ENCODE measurements at regions not wholly inside any gene's neighbourhood (a gene's known extent, or its start where the extent isn't known, plus 50 kb on each side); places are given as distances from the start of the nearest gene placed in this dataset.
"Not testable (repeated sequence)": the region's sequence is repeated elsewhere in the genome, so short reads cannot be mapped to it uniquely, and the experiment has no call there.

GRCh38 chr3:18087988-18088387 is 337.2 kb downstream of the SATB1 start:
- Mint-ChIP-seq H3K36me3 (ENCODE audit: insufficient read depth) (no peaks in the 10 kb centered on the region), H3K9me3 (ENCODE audit: low read depth) (no peaks in the 10 kb centered on the region), H3K27ac (no peak overlapping the region), H3K4me1 (ENCODE audit: low read depth) (peaks cover 4% of the 10 kb centered on the region), H3K4me3 (ENCODE audit: low read depth) (no peak overlapping the region), H3K27me3 (no peaks in the 10 kb centered on the region)
- no peak for DNase-seq (ENCODE audit: low spot score, unreplicated experiment)
- no peak for TF ChIP-seq CTCF (IDR thresholded peaks at IDR 0.05; ENCODE audit: unreplicated experiment)

- TF ChIP-seq CTCF (IDR thresholded peaks at IDR 0.05; ENCODE audit: unreplicated experiment), result no peak
- Mint-ChIP-seq H3K27me3 (no peaks in the 10 kb centered on the region), H3K36me3 (ENCODE audit: insufficient read depth) (no peaks in the 10 kb centered on the region), H3K4me1 (ENCODE audit: low read depth) (peaks cover 2% of the 10 kb centered on the region), H3K4me3 (ENCODE audit: low read depth) (no peak overlapping the region), H3K27ac (no peak overlapping the region), H3K9me3 (ENCODE audit: low read depth) (no peaks in the 10 kb centered on the region)
- no peak for DNase-seq (ENCODE audit: low spot score, unreplicated experiment)
Observed at GRCh38 chr3:18086760-18087159, 338.4 kb downstream of the SATB1 start.

GRCh38 chr3:18086078-18086477 is 339.1 kb downstream of the SATB1 start:
- no peaks in the 10 kb centered on the region for H3K36me3 Mint-ChIP-seq (ENCODE audit: insufficient read depth)
- no peak for DNase-seq (ENCODE audit: low spot score, unreplicated experiment)
- H3K9me3 Mint-ChIP-seq (ENCODE audit: low read depth), result no peaks in the 10 kb centered on the region
- TF ChIP-seq CTCF (IDR thresholded peaks at IDR 0.05; ENCODE audit: unreplicated experiment), result no peak
- H3K4me1 Mint-ChIP-seq (ENCODE audit: low read depth), result peaks cover 2% of the 10 kb centered on the region
- no peak overlapping the region for H3K4me3 Mint-ChIP-seq (ENCODE audit: low read depth)
- no peak overlapping the region for H3K27ac Mint-ChIP-seq
- no peaks in the 10 kb centered on the region for H3K27me3 Mint-ChIP-seq

- H3K27ac Mint-ChIP-seq, result no peak overlapping the region
Observed at GRCh38 chr3:18085429-18085828, 339.7 kb downstream of the SATB1 start.

GRCh38 chr3:18083273-18083590 is 340.8 kb upstream of the TBC1D5 start:
- not testable (repeated sequence) for H3K9me3 Mint-ChIP-seq (ENCODE audit: low read depth); DNase-seq (ENCODE audit: low spot score, unreplicated experiment); H3K27ac Mint-ChIP-seq; H3K4me3 Mint-ChIP-seq (ENCODE audit: low read depth); H3K4me1 Mint-ChIP-seq (ENCODE audit: low read depth); H3K27me3 Mint-ChIP-seq; H3K36me3 Mint-ChIP-seq (ENCODE audit: insufficient read depth)

More at GRCh38 chr3:18085429-18085828, 339.7 kb downstream of the SATB1 start:
- TF ChIP-seq CTCF (IDR thresholded peaks at IDR 0.05; ENCODE audit: unreplicated experiment), result no peak
- H3K36me3 Mint-ChIP-seq (ENCODE audit: insufficient read depth), result no peaks in the 10 kb centered on the region
- no peak overlapping the region for H3K4me3 Mint-ChIP-seq (ENCODE audit: low read depth)
- H3K4me1 Mint-ChIP-seq (ENCODE audit: low read depth), result peaks cover 2% of the 10 kb centered on the region
- H3K9me3 Mint-ChIP-seq (ENCODE audit: low read depth), result no peaks in the 10 kb centered on the region
- H3K27me3 Mint-ChIP-seq, result no peaks in the 10 kb centered on the region
- DNase-seq (ENCODE audit: low spot score, unreplicated experiment), result no peak

- Mint-ChIP-seq H3K4me1 (ENCODE audit: low read depth) (peaks cover 2% of the 10 kb centered on the region), H3K27me3 (no peaks in the 10 kb centered on the region), H3K4me3 (ENCODE audit: low read depth) (no peak overlapping the region), H3K9me3 (ENCODE audit: low read depth) (no peaks in the 10 kb centered on the region), H3K27ac (no peak overlapping the region), H3K36me3 (ENCODE audit: insufficient read depth) (no peaks in the 10 kb centered on the region)
- TF ChIP-seq CTCF (IDR thresholded peaks at IDR 0.05; ENCODE audit: unreplicated experiment), result no peak
- no peak for DNase-seq (ENCODE audit: low spot score, unreplicated experiment)
Observed at GRCh38 chr3:18082551-18083272, 340.3 kb upstream of the TBC1D5 start.

Data from progenitor cell of endocrine pancreas (in vitro differentiated cells).